ENCODE measurements at regions not wholly inside any gene's neighbourhood (a gene's known extent, or its start where the extent isn't known, plus 50 kb on each side); places are given as distances from the start of the nearest gene placed in this dataset.

DNA sequence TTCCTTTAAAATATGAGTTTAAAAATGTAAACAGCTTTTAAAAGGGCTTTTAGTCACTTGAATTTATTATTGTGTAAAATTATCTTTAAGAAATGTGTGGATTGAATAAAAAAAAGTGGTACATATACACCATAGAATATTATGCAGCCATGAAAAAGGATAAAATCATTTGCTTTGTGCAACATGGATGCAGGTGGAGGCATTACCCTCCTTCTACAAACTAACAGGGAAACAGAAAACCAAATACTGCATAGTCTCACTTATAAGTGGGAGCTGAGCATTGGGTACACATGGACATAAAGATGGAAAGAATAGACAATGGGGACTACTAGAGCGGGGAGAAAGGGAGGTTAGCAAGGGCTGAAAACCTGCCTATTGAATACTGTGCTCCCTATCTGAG lies 999.3 kb downstream of the SLITRK5 start:
- H3K79me2 ChIP-seq (replicated peaks; ENCODE audit: insufficient read depth), result no peaks in the 10 kb centered on the region
- ATAC-seq, result no peak
- no peaks in the 10 kb centered on the region for H3K27me3 ChIP-seq (ENCODE audit: insufficient read depth)
- H3K9me3 Mint-ChIP-seq, result peaks cover 2% of the 10 kb centered on the region; the same call in 2 of the 3 replicates
- H4K20me1 ChIP-seq (replicated peaks; ENCODE audit: insufficient read depth), result no peaks in the 10 kb centered on the region
- H3K27ac ChIP-seq (ENCODE audit: low read depth), result no peak overlapping the region
- DNase-seq (ENCODE audit: low spot score), result no peak
- H3K36me3 ChIP-seq (ENCODE audit: insufficient read depth), result no peaks in the 10 kb centered on the region
- no peak overlapping the region for H3K4me2 ChIP-seq
- H3K4me3 ChIP-seq, result no peak overlapping the region
- no peaks in the 10 kb centered on the region for H3F3A ChIP-seq (replicated peaks; ENCODE audit: low read depth)
- no peaks in the 10 kb centered on the region for H3K4me1 ChIP-seq (ENCODE audit: insufficient read depth)
- no peaks in the 10 kb centered on the region for H3K4me1 Mint-ChIP-seq
- no peak overlapping the region for H2AFZ ChIP-seq
- no peaks in the 10 kb centered on the region for H3K36me3 Mint-ChIP-seq (ENCODE audit: low read depth)
- H3K27ac Mint-ChIP-seq, result no peak overlapping the region
- H3K27me3 Mint-ChIP-seq (ENCODE audit: insufficient read depth, low read depth, poor library complexity), result no peaks in the 10 kb centered on the region
- H3K9me2 ChIP-seq (ENCODE audit: insufficient read depth), result no peaks in the 10 kb centered on the region
- no peak overlapping the region for H3K4me3 Mint-ChIP-seq
- TF ChIP-seq, protein P1, sequence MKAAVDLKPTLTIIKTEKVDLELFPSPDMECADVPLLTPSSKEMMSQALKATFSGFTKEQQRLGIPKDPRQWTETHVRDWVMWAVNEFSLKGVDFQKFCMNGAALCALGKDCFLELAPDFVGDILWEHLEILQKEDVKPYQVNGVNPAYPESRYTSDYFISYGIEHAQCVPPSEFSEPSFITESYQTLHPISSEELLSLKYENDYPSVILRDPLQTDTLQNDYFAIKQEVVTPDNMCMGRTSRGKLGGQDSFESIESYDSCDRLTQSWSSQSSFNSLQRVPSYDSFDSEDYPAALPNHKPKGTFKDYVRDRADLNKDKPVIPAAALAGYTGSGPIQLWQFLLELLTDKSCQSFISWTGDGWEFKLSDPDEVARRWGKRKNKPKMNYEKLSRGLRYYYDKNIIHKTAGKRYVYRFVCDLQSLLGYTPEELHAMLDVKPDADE (IDR thresholded peaks at IDR 0.05), result no peak
- no peak for TF ChIP-seq STAT1 (IDR thresholded peaks at IDR 0.05; ENCODE audit: unreplicated experiment)
- TF ChIP-seq, protein P2, sequence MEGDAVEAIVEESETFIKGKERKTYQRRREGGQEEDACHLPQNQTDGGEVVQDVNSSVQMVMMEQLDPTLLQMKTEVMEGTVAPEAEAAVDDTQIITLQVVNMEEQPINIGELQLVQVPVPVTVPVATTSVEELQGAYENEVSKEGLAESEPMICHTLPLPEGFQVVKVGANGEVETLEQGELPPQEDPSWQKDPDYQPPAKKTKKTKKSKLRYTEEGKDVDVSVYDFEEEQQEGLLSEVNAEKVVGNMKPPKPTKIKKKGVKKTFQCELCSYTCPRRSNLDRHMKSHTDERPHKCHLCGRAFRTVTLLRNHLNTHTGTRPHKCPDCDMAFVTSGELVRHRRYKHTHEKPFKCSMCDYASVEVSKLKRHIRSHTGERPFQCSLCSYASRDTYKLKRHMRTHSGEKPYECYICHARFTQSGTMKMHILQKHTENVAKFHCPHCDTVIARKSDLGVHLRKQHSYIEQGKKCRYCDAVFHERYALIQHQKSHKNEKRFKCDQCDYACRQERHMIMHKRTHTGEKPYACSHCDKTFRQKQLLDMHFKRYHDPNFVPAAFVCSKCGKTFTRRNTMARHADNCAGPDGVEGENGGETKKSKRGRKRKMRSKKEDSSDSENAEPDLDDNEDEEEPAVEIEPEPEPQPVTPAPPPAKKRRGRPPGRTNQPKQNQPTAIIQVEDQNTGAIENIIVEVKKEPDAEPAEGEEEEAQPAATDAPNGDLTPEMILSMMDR (conservative IDR thresholded peaks at IDR 0.05; ENCODE audit: low read depth in 2 of 2), result no peak
- no peak for TF ChIP-seq POLR2AphosphoS5 (IDR thresholded peaks at IDR 0.05; ENCODE audit: low read depth)
- TF ChIP-seq EZH2phosphoT487 (IDR thresholded peaks at IDR 0.05; ENCODE audit: unreplicated experiment), result no peak
- TF ChIP-seq CREB1 (CRISPR knock-in tag; IDR thresholded peaks at IDR 0.05; ENCODE audit: low read depth), result no peak
- TF ChIP-seq ZNF331 (CRISPR knock-in tag; IDR thresholded peaks at IDR 0.05; ENCODE audit: low read depth), result no peak
- TF ChIP-seq, protein P3, sequence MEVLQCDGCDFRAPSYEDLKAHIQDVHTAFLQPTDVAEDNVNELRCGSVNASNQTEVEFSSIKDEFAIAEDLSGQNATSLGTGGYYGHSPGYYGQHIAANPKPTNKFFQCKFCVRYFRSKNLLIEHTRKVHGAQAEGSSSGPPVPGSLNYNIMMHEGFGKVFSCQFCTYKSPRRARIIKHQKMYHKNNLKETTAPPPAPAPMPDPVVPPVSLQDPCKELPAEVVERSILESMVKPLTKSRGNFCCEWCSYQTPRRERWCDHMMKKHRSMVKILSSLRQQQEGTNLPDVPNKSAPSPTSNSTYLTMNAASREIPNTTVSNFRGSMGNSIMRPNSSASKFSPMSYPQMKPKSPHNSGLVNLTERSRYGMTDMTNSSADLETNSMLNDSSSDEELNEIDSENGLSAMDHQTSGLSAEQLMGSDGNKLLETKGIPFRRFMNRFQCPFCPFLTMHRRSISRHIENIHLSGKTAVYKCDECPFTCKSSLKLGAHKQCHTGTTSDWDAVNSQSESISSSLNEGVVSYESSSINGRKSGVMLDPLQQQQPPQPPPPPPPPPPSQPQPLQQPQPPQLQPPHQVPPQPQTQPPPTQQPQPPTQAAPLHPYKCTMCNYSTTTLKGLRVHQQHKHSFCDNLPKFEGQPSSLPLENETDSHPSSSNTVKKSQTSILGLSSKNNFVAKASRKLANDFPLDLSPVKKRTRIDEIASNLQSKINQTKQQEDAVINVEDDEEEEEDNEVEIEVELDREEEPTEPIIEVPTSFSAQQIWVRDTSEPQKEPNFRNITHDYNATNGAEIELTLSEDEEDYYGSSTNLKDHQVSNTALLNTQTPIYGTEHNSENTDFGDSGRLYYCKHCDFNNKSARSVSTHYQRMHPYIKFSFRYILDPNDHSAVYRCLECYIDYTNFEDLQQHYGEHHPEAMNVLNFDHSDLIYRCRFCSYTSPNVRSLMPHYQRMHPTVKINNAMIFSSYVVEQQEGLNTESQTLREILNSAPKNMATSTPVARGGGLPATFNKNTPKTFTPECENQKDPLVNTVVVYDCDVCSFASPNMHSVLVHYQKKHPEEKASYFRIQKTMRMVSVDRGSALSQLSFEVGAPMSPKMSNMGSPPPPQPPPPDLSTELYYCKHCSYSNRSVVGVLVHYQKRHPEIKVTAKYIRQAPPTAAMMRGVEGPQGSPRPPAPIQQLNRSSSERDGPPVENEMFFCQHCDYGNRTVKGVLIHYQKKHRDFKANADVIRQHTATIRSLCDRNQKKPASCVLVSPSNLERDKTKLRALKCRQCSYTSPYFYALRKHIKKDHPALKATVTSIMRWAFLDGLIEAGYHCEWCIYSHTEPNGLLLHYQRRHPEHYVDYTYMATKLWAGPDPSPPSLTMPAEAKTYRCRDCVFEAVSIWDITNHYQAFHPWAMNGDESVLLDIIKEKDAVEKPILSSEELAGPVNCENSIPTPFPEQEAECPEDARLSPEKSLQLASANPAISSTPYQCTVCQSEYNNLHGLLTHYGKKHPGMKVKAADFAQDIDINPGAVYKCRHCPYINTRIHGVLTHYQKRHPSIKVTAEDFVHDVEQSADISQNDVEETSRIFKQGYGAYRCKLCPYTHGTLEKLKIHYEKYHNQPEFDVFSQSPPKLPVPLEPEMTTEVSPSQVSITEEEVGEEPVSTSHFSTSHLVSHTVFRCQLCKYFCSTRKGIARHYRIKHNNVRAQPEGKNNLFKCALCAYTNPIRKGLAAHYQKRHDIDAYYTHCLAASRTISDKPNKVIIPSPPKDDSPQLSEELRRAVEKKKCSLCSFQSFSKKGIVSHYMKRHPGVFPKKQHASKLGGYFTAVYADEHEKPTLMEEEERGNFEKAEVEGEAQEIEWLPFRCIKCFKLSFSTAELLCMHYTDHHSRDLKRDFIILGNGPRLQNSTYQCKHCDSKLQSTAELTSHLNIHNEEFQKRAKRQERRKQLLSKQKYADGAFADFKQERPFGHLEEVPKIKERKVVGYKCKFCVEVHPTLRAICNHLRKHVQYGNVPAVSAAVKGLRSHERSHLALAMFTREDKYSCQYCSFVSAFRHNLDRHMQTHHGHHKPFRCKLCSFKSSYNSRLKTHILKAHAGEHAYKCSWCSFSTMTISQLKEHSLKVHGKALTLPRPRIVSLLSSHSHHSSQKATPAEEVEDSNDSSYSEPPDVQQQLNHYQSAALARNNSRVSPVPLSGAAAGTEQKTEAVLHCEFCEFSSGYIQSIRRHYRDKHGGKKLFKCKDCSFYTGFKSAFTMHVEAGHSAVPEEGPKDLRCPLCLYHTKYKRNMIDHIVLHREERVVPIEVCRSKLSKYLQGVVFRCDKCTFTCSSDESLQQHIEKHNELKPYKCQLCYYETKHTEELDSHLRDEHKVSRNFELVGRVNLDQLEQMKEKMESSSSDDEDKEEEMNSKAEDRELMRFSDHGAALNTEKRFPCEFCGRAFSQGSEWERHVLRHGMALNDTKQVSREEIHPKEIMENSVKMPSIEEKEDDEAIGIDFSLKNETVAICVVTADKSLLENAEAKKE (CRISPR knock-in tag; IDR thresholded peaks at IDR 0.05), result no peak
- TF ChIP-seq, protein P4, sequence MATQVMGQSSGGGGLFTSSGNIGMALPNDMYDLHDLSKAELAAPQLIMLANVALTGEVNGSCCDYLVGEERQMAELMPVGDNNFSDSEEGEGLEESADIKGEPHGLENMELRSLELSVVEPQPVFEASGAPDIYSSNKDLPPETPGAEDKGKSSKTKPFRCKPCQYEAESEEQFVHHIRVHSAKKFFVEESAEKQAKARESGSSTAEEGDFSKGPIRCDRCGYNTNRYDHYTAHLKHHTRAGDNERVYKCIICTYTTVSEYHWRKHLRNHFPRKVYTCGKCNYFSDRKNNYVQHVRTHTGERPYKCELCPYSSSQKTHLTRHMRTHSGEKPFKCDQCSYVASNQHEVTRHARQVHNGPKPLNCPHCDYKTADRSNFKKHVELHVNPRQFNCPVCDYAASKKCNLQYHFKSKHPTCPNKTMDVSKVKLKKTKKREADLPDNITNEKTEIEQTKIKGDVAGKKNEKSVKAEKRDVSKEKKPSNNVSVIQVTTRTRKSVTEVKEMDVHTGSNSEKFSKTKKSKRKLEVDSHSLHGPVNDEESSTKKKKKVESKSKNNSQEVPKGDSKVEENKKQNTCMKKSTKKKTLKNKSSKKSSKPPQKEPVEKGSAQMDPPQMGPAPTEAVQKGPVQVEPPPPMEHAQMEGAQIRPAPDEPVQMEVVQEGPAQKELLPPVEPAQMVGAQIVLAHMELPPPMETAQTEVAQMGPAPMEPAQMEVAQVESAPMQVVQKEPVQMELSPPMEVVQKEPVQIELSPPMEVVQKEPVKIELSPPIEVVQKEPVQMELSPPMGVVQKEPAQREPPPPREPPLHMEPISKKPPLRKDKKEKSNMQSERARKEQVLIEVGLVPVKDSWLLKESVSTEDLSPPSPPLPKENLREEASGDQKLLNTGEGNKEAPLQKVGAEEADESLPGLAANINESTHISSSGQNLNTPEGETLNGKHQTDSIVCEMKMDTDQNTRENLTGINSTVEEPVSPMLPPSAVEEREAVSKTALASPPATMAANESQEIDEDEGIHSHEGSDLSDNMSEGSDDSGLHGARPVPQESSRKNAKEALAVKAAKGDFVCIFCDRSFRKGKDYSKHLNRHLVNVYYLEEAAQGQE (IDR thresholded peaks at IDR 0.05; ENCODE audit: unreplicated experiment), result no peak
- TF ChIP-seq EZH2 (IDR thresholded peaks at IDR 0.05; ENCODE audit: low read depth, unreplicated experiment), result no peak
- TF ChIP-seq ZNF114 (CRISPR knock-in tag; IDR thresholded peaks at IDR 0.05), result no peak

Data from GM23338 (cell line).